ACHN (cell line): ENCODE measurements at regions not wholly inside any gene's neighbourhood (a gene's known extent, or its start where the extent isn't known, plus 50 kb on each side); places are given as distances from the start of the nearest gene placed in this dataset.

Experiments used
- DNase-seq: peaks from one replicate; pipeline ENCODE4 v3.0.0-alpha.2; 2015
- in situ Hi-C: cut with HindIII; loops from 2 replicates; pipeline ENCODE4 v1.10.0; 2017; ENCODE audit warnings: low sequenced_read_pairs, low pct_ligation_motif_present, low pct_unique_long_range_greater_than_20kb

GRCh38 chr19:27758626-27759505, 1454.1 kb downstream of the UQCRFS1 start:
- no peak for DNase-seq
- in situ Hi-C loops: no loop called here

- DNase-seq: no peak
- in situ Hi-C loops: no loop called here
Observed at GRCh38 chr19:27754700-27755099, 1458.3 kb downstream of the UQCRFS1 start.

- in situ Hi-C loops: no loop called here
- DNase-seq: no peak
Observed at GRCh38 chr19:27753622-27754021, 1459.3 kb downstream of the UQCRFS1 start.

GRCh38 chr19:27752530-27753184, 1460.3 kb downstream of the UQCRFS1 start:
- in situ Hi-C loops: no loop called here
- no peak for DNase-seq

- DNase-seq: no peak
- in situ Hi-C loops: no loop called here
Observed at GRCh38 chr19:27751044-27751391, 1461.9 kb downstream of the UQCRFS1 start.

- no peak for DNase-seq
- in situ Hi-C loops: no loop called here
Observed at GRCh38 chr19:27750391-27751043, 1462.4 kb downstream of the UQCRFS1 start.

GRCh38 chr19:27748551-27749152, 1464.3 kb downstream of the UQCRFS1 start:
- no peak for DNase-seq
- in situ Hi-C loops: no loop called here

- DNase-seq: peak; percentile 2
- in situ Hi-C loops: no loop called here
Observed at GRCh38 chr19:27746691-27747380, 1466.1 kb downstream of the UQCRFS1 start.

- no peak for DNase-seq
- in situ Hi-C loops: no loop called here
Observed at GRCh38 chr19:27745978-27746542, 1466.9 kb downstream of the UQCRFS1 start.

GRCh38 chr19:27744926-27745768, 1467.8 kb downstream of the UQCRFS1 start:
- DNase-seq: no peak
- in situ Hi-C loops: no loop called here

- no peak for DNase-seq
- in situ Hi-C loops: no loop called here
Observed at GRCh38 chr19:27742041-27742440, 1470.9 kb downstream of the UQCRFS1 start.

- DNase-seq: no peak
- in situ Hi-C loops: no loop called here
Observed at GRCh38 chr19:27741236-27741635, 1471.7 kb downstream of the UQCRFS1 start.

- no peak for DNase-seq
- in situ Hi-C loops: no loop called here
Observed at GRCh38 chr19:27740396-27740795, 1472.6 kb downstream of the UQCRFS1 start.

GRCh38 chr19:27738569-27739193, 1474.3 kb downstream of the UQCRFS1 start:
- in situ Hi-C loops: no loop called here
- no peak for DNase-seq

GRCh38 chr19:27736225-27736624, 1476.7 kb downstream of the UQCRFS1 start:
- DNase-seq: no peak
- in situ Hi-C loops: no loop called here

GRCh38 chr19:27735314-27735713, 1477.6 kb downstream of the UQCRFS1 start:
- in situ Hi-C loops: no loop called here
- no peak for DNase-seq
